Endothelial cell of umbilical vein (primary cell): ENCODE measurements at regions not wholly inside any gene's neighbourhood (a gene's known extent, or its start where the extent isn't known, plus 50 kb on each side); places are given as distances from the start of the nearest gene placed in this dataset.

Experiments
- BruUV-seq: library from RNA; stranded (reverse); fragments of 400-500 nt; replicated peaks from 2 replicates; lab custom pipeline; 2021; lab: Mats Ljungman, UMichigan
- CTCF ChIA-PET: fragments of 300-600, 350-600 bp; sonication (Branson Sonifier 250); formaldehyde crosslinking; loops from one replicate; lab custom pipeline; 2021; ENCODE audit warnings: antibody characterized with exemption, inconsistent platforms; lab: Charles Lee
- POLR2A ChIA-PET: fragments of 300-600, 350-600 bp; sonication (Branson Sonifier 250); formaldehyde crosslinking; loops from one replicate; lab custom pipeline; 2021; ENCODE audit warnings: antibody characterized with exemption, inconsistent platforms; lab: Charles Lee
- DNase-seq: peaks from one replicate; pipeline ENCODE4 v3.0.0-alpha.2; 2011; ENCODE audit warnings: low read depth, low spot score
- FAIRE-seq: peaks from 2 replicates; lab custom pipeline; 2011; peaks lifted over from hg19 to GRCh38; lab: Jason Lieb, UNC
- H2AFZ ChIP-seq: 2 replicates; pipeline ENCODE4 v1.6.0; 2012; ENCODE audit warnings: low read depth, low read length, control low read depth, inconsistent platforms
- H3K27ac ChIP-seq: 2 replicates; pipeline ENCODE4 v1.5.1; 2011; ENCODE audit warnings: low read depth, mild to moderate bottlenecking, control low read depth, low read length, moderate library complexity; ENCODE audit not compliant: insufficient read depth
- H3K27me3 ChIP-seq, 2 experiments: 2 replicates each; pipeline versions ENCODE4 v1.6.0 to v1.6.1; 2011; ENCODE audit warnings: low read length in 2 of 2, mixed read lengths in 1 of 2; ENCODE audit not compliant: control insufficient read depth in 2 of 2, insufficient read depth in 2 of 2
- H3K36me3 ChIP-seq, 2 experiments: 2 replicates in 1 of 2; 3 replicates in 1 of 2; pipeline ENCODE4 v1.5.1; 2011; ENCODE audit warnings: low read length in 2 of 2, mild to moderate bottlenecking in 1 of 2, moderate library complexity in 1 of 2; ENCODE audit not compliant: control insufficient read depth in 2 of 2, insufficient read depth in 2 of 2; ENCODE audit errors: extremely low read depth in 1 of 2
- H3K4me1 ChIP-seq: 3 replicates; pipeline ENCODE4 v1.5.1; 2011; ENCODE audit warnings: mild to moderate bottlenecking, low read length; ENCODE audit not compliant: control insufficient read depth, insufficient read depth; ENCODE audit errors: extremely low read depth
- H3K4me2 ChIP-seq: 2 replicates; pipeline ENCODE4 v1.6.1; 2011; ENCODE audit warnings: low read length, control low read depth, mixed read lengths; ENCODE audit not compliant: insufficient read depth
- H3K4me3 ChIP-seq, 3 experiments: fragments of 200-600 bp in 1 of 3; sonication (generic), shearing (Covaris generic) in 1 of 3; replicated peaks in 1 of 3; 2 replicates each; pipeline ENCODE4 v1.5.1; 2011 to 2016; ENCODE audit warnings: control low read depth in 3 of 3, low read length in 3 of 3, mild to moderate bottlenecking in 2 of 3, inconsistent platforms in 1 of 3, low read depth in 1 of 3, moderate library complexity in 1 of 3; ENCODE audit not compliant: insufficient read depth in 1 of 3
- H3K79me2 ChIP-seq: 2 replicates; pipeline ENCODE4 v1.6.0; 2012; ENCODE audit warnings: low read length, inconsistent platforms; ENCODE audit not compliant: control insufficient read depth, insufficient read depth
- H3K9ac ChIP-seq: replicated peaks from 2 replicates; pipeline ENCODE3; 2011; ENCODE audit warnings: low read length, control low read depth; ENCODE audit not compliant: insufficient read depth; ENCODE audit errors: extremely low read depth
- H3K9me1 ChIP-seq: replicated peaks from 3 replicates; pipeline ENCODE4 v1.6.0; 2011; ENCODE audit warnings: mild to moderate bottlenecking, low read length; ENCODE audit not compliant: control insufficient read depth, insufficient read depth; ENCODE audit errors: extremely low read depth
- H3K9me3 ChIP-seq: replicated peaks from 2 replicates; pipeline ENCODE4 v1.5.1; 2012; ENCODE audit warnings: low read length, inconsistent platforms; ENCODE audit not compliant: control insufficient read depth, insufficient read depth
- H4K20me1 ChIP-seq: replicated peaks from 2 replicates; pipeline ENCODE3; 2011; ENCODE audit warnings: mild to moderate bottlenecking, low read length; ENCODE audit not compliant: control insufficient read depth, insufficient read depth; ENCODE audit errors: extremely low read depth
- EZH2 ChIP-seq: IDR thresholded peaks from 2 replicates; pipeline ENCODE4 v1.6.1; 2012; ENCODE audit warnings: borderline replicate concordance, low read depth, mild to moderate bottlenecking, moderate library complexity, low read length, inconsistent platforms; ENCODE audit not compliant: severe bottlenecking
- FOS ChIP-seq: IDR thresholded peaks from 2 replicates; pipeline ENCODE4 v1.6.1; 2011; ENCODE audit warnings: mild to moderate bottlenecking, low read length, moderate library complexity, borderline replicate concordance; ENCODE audit not compliant: insufficient read depth
- GATA2 ChIP-seq: IDR thresholded peaks from 2 replicates; pipeline ENCODE4 v1.7.0; 2011; ENCODE audit warnings: low read depth, mild to moderate bottlenecking, moderate library complexity, mixed read lengths, low read length; ENCODE audit not compliant: insufficient read length, insufficient read depth
- JUN ChIP-seq: IDR thresholded peaks from 2 replicates; pipeline ENCODE4 v1.6.1; 2011; ENCODE audit warnings: borderline replicate concordance, low read depth; ENCODE audit not compliant: insufficient read length, insufficient read depth
- MYC ChIP-seq: IDR thresholded peaks from one replicate; pipeline ENCODE4 v1.6.1; 2011; ENCODE audit warnings: mild to moderate bottlenecking, low read depth, low read length
- POLR2A ChIP-seq: IDR thresholded peaks from 2 replicates; pipeline ENCODE4 v1.6.1; 2012; ENCODE audit warnings: low read depth, mild to moderate bottlenecking, control low read depth, low read length
- POLR2AphosphoS5 ChIP-seq: IDR thresholded peaks from 2 replicates; pipeline ENCODE4 v1.6.1; 2012; ENCODE audit warnings: low read depth, mild to moderate bottlenecking, control low read depth, low read length, moderate library complexity; ENCODE audit not compliant: insufficient read depth
- dilution Hi-C: fragments of 300-500 bp; cut with MboI; formaldehyde crosslinking; loops from one replicate; pipeline ENCODE4 v1.15.0; 2019; ENCODE audit warnings: low sequenced_read_pairs; ENCODE audit not compliant: extremely low pct_ligation_motif_present
- intact Hi-C: fragments of 100-400 bp; cut with micrococcal nuclease; formaldehyde crosslinking; loops from one replicate; pipeline ENCODE4 v1.10.0; 2022
- TF ChIP-seq, protein P1 (sequence below): IDR thresholded peaks from 2 replicates; pipeline ENCODE4 v1.6.1; 2011; ENCODE audit not compliant: insufficient read depth, insufficient read length

DNA sequence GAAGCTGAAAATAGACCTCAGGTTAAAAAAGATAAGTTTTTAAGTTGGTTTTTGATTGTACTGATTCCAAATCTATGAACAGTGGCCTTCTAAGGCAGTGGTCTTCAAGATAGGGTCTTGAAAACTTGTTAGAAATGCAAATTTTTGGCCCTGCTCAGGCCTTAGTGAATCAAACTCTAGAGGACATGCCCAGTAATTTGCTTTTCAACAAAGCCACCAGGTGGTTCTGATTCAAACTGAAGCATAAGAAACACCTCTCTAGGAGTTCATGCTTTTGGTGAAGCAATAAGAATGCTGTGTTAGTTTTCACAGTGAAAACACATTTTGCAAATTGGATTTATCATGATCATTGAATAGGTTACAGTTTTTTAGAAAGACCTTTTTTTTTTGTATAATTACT is 1849.4 kb upstream of the AGA start:
- Histone ChIP-seq H3K9me1 (no peaks in the 10 kb centered on the region), H3K79me2 (no peaks in the 10 kb centered on the region), H3K27me3 (no peaks in the 10 kb centered on the region), H3K9ac (no peak overlapping the region), H2AFZ (no peak overlapping the region), H4K20me1 (no peaks in the 10 kb centered on the region), H3K4me3 (no peak overlapping the region), H3K9me3 (no peaks in the 10 kb centered on the region), H3K27ac (no peak overlapping the region), H3K36me3 (no peaks in the 10 kb centered on the region), H3K4me2 (no peak overlapping the region), H3K4me1 (no peaks in the 10 kb centered on the region)
- POLR2A ChIA-PET = no interaction called here
- CTCF ChIA-PET = no interaction called here
- intact Hi-C loops (no loop called here), dilution Hi-C loops (no loop called here)
- no peak for FAIRE-seq
- no peak for TF ChIP-seq POLR2A
- TF ChIP-seq, protein P1, sequence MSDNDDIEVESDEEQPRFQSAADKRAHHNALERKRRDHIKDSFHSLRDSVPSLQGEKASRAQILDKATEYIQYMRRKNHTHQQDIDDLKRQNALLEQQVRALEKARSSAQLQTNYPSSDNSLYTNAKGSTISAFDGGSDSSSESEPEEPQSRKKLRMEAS = no peak
- no peak for TF ChIP-seq JUN
- TF ChIP-seq POLR2AphosphoS5 = no peak
- no peak for TF ChIP-seq MYC
- TF ChIP-seq FOS = no peak
- BruUV-seq = no TSS peak
- no peak for DNase-seq

DNA sequence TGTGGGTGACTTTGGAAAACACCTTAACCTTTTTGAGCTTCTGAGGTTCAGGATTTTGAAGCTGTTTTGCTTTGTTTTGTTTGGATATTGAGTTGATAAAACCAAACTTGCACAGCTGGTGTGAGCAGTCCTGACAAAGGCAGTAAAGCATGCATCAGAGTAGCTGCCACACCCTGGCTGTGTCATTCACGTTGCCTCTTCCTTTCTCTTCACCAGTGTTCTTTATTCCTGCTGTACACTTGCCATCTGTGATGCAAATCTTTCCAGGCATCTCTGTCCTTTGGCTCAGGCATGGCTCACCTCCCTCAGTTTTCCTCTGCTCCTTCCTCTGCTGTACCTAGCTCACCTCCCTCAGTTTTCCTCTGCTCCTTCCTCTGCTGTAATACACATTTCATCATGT is 1850.2 kb upstream of the AGA start:
- FAIRE-seq (no peak), DNase-seq (no peak)
- H2AFZ ChIP-seq = no peak overlapping the region
- no peaks in the 10 kb centered on the region for H3K79me2 ChIP-seq
- no peaks in the 10 kb centered on the region for H3K27me3 ChIP-seq
- no peaks in the 10 kb centered on the region for H3K9me1 ChIP-seq
- H3K4me2 ChIP-seq = no peak overlapping the region
- H3K9ac ChIP-seq = no peak overlapping the region
- ChIA-PET POLR2A (no interaction called here), CTCF (no interaction called here)
- H3K27ac ChIP-seq = no peak overlapping the region
- H4K20me1 ChIP-seq = no peaks in the 10 kb centered on the region
- TF ChIP-seq EZH2 (no peak), GATA2 (no peak), POLR2AphosphoS5 (no peak)
- TF ChIP-seq, protein P1 = no peak
- no peaks in the 10 kb centered on the region for H3K36me3 ChIP-seq
- H3K4me1 ChIP-seq = no peaks in the 10 kb centered on the region
- intact Hi-C loops (no loop called here), dilution Hi-C loops (no loop called here)
- no TSS peak for BruUV-seq
- H3K4me3 ChIP-seq = no peak overlapping the region
- H3K9me3 ChIP-seq = no peaks in the 10 kb centered on the region
